Nephron progenitor cell (in vitro differentiated cells): ENCODE measurements at regions not wholly inside any gene's neighbourhood (a gene's known extent, or its start where the extent isn't known, plus 50 kb on each side); places are given as distances from the start of the nearest gene placed in this dataset.
"Not testable (repeated sequence)": the region's sequence is repeated elsewhere in the genome, so short reads cannot be mapped to it uniquely, and the experiment has no call there.

Experiments used
- DNase-seq: peaks from one replicate; pipeline ENCODE4 v3.0.0; 2021
- H3K27ac Mint-ChIP-seq: 2 replicates; pipeline ENCODE4 v1.8.0; 2021; ENCODE audit warnings: mild to moderate bottlenecking, moderate library complexity, mixed read lengths
- H3K27me3 Mint-ChIP-seq: 2 replicates; pipeline ENCODE4 v1.8.0; 2021; ENCODE audit warnings: mild to moderate bottlenecking, low read depth, mixed read lengths; ENCODE audit not compliant: poor library complexity
- H3K36me3 Mint-ChIP-seq: 2 replicates; pipeline ENCODE4 v1.8.0; 2021; ENCODE audit warnings: low read depth, mixed read lengths
- H3K4me1 Mint-ChIP-seq: 2 replicates; pipeline ENCODE4 v1.8.0; 2021; ENCODE audit warnings: mixed read lengths
- H3K4me3 Mint-ChIP-seq: 2 replicates; pipeline ENCODE4 v1.8.0; 2021; ENCODE audit warnings: mild to moderate bottlenecking, moderate library complexity, mixed read lengths
- H3K9me3 Mint-ChIP-seq: 2 replicates; pipeline ENCODE4 v1.8.0; 2021; ENCODE audit warnings: mild to moderate bottlenecking, moderate library complexity, mixed read lengths
- CTCF ChIP-seq: fragments of 200-600 bp; sonication (generic); IDR thresholded peaks from 2 replicates; pipeline ENCODE4 v1.5.0; 2021; ENCODE audit warnings: antibody characterized with exemption

GRCh38 chr2:239719791-239720360, 305.3 kb downstream of the NDUFA10 start:
- Mint-ChIP-seq H3K27ac (no peak overlapping the region), H3K9me3 (no peaks in the 10 kb centered on the region), H3K36me3 (no peaks in the 10 kb centered on the region), H3K4me3 (no peak overlapping the region), H3K4me1 (peaks cover 14% of the 10 kb centered on the region), H3K27me3 (peaks cover 5% of the 10 kb centered on the region)
- TF ChIP-seq CTCF: no peak
- DNase-seq: no peak

GRCh38 chr2:239718991-239719390, 306.2 kb downstream of the NDUFA10 start:
- not testable (repeated sequence) for H3K4me3 Mint-ChIP-seq, H3K9me3 Mint-ChIP-seq, DNase-seq, H3K27me3 Mint-ChIP-seq, H3K27ac Mint-ChIP-seq, H3K36me3 Mint-ChIP-seq
- H3K4me1 Mint-ChIP-seq: peaks cover 14% of the 10 kb centered on the region

- no peak for TF ChIP-seq CTCF
- no peak for DNase-seq
- Mint-ChIP-seq H3K27me3 (peaks cover 12% of the 10 kb centered on the region), H3K4me1 (peaks cover 14% of the 10 kb centered on the region), H3K4me3 (no peak overlapping the region), H3K27ac (no peak overlapping the region), H3K9me3 (peaks cover 20% of the 10 kb centered on the region), H3K36me3 (peaks cover 1% of the 10 kb centered on the region)
These were observed 307.4 kb downstream of the NDUFA10 start for GRCh38 chr2:239717706-239718105.

- Mint-ChIP-seq H3K36me3 (peaks cover 4% of the 10 kb centered on the region), H3K27ac (no peak overlapping the region), H3K9me3 (peaks cover 24% of the 10 kb centered on the region)
These were observed 307.8 kb downstream of the NDUFA10 start for GRCh38 chr2:239717319-239717675.

GRCh38 chr2:239716536-239717318, 308.4 kb downstream of the NDUFA10 start:
- H3K27me3 Mint-ChIP-seq: peaks cover 17% of the 10 kb centered on the region
- peak; percentile 38 for DNase-seq

More at GRCh38 chr2:239717319-239717675, 307.8 kb downstream of the NDUFA10 start:
- TF ChIP-seq CTCF: no peak
- H3K4me3 Mint-ChIP-seq: no peak overlapping the region
- H3K27me3 Mint-ChIP-seq: peaks cover 13% of the 10 kb centered on the region
- H3K4me1 Mint-ChIP-seq: peaks cover 14% of the 10 kb centered on the region
- no peak for DNase-seq

GRCh38 chr2:239716009-239716408, 309.1 kb downstream of the NDUFA10 start:
- Mint-ChIP-seq H3K27ac (peak overlapping the region; percentile 11), H3K9me3 (peaks cover 37% of the 10 kb centered on the region), H3K36me3 (peaks cover 4% of the 10 kb centered on the region), H3K4me3 (no peak overlapping the region), H3K27me3 (peaks cover 21% of the 10 kb centered on the region), H3K4me1 (peaks cover 14% of the 10 kb centered on the region)
- TF ChIP-seq CTCF: no peak
- DNase-seq: no peak

More at GRCh38 chr2:239716536-239717318, 308.4 kb downstream of the NDUFA10 start:
- Mint-ChIP-seq H3K4me1 (peaks cover 14% of the 10 kb centered on the region), H3K27ac (peak overlapping the region; percentile 54), H3K9me3 (peaks cover 30% of the 10 kb centered on the region), H3K36me3 (peaks cover 4% of the 10 kb centered on the region), H3K4me3 (no peak overlapping the region)
- TF ChIP-seq CTCF: no peak
